Neural cell (in vitro differentiated cells): ENCODE measurements at regions not wholly inside any gene's neighbourhood (a gene's known extent, or its start where the extent isn't known, plus 50 kb on each side); places are given as distances from the start of the nearest gene placed in this dataset.

Experiments used
- H2AFZ ChIP-seq: fragments of 200-600, 300-800 bp; sonication (generic), shearing (Covaris generic); 2 replicates; pipeline ENCODE4 v1.6.0; 2014; ENCODE audit warnings: low read depth, mild to moderate bottlenecking, antibody characterized with exemption, low read length, moderate library complexity
- H3F3A ChIP-seq: fragments of 200-600 bp; shearing (Covaris generic); 2 replicates; pipeline ENCODE4 v1.6.1; 2016; ENCODE audit warnings: mild to moderate bottlenecking, moderate library complexity, mixed read lengths, antibody characterized with exemption, low read length; ENCODE audit not compliant: insufficient read depth, poor library complexity, severe bottlenecking
- H3K27ac ChIP-seq: fragments of 200-600, 300-800 bp; sonication (generic), shearing (Covaris generic); 2 replicates; pipeline ENCODE4 v1.5.1; 2014; ENCODE audit warnings: mild to moderate bottlenecking, low read length, moderate library complexity
- H3K27me3 ChIP-seq: fragments of 300-800, 200-600 bp; sonication (generic), shearing (Covaris generic); 2 replicates; pipeline ENCODE4 v1.6.0; 2014; ENCODE audit warnings: mild to moderate bottlenecking, low read depth, low read length, moderate library complexity; ENCODE audit not compliant: insufficient read depth
- H3K36me3 ChIP-seq: fragments of 300-800, 200-600 bp; sonication (generic), shearing (Covaris generic); 2 replicates; pipeline ENCODE4 v1.5.1; 2014; ENCODE audit warnings: mild to moderate bottlenecking, antibody characterized with exemption, low read length, moderate library complexity; ENCODE audit not compliant: insufficient read depth
- H3K4me2 ChIP-seq: fragments of 300-800, 200-600 bp; sonication (generic), shearing (Covaris generic); 2 replicates; pipeline ENCODE4 v1.6.0; 2014; ENCODE audit warnings: mild to moderate bottlenecking, low read length
- H3K4me3 ChIP-seq: fragments of 300-800, 200-600 bp; sonication (generic), shearing (Covaris generic); 2 replicates; pipeline ENCODE4 v1.5.1; 2014; ENCODE audit warnings: mild to moderate bottlenecking, low read length, moderate library complexity
- H3K79me2 ChIP-seq: fragments of 200-600 bp; shearing (Covaris generic); replicated peaks from 2 replicates; pipeline ENCODE4 v1.6.0; 2014; ENCODE audit warnings: mild to moderate bottlenecking, low read length, moderate library complexity; ENCODE audit not compliant: insufficient read depth
- H3K9ac ChIP-seq: fragments of 300-800, 200-600 bp; sonication (generic), shearing (Covaris generic); 2 replicates; pipeline ENCODE4 v1.6.1; 2016; ENCODE audit warnings: mild to moderate bottlenecking, low read length, mixed read lengths
- H3K9me2 ChIP-seq: fragments of 200-600 bp; shearing (Covaris generic); 2 replicates; pipeline ENCODE4 v1.6.1; 2016; ENCODE audit warnings: mild to moderate bottlenecking, low read length, mixed read lengths; ENCODE audit not compliant: insufficient read depth
- H3K9me3 ChIP-seq: fragments of 200-600, 300-800 bp; sonication (generic), shearing (Covaris generic); 2 replicates; pipeline ENCODE4 v1.6.1; 2016; ENCODE audit warnings: mild to moderate bottlenecking, mixed run types, low read length, moderate library complexity, mixed read lengths
- H4K20me1 ChIP-seq: fragments of 200-600 bp; shearing (Covaris generic); 2 replicates; pipeline ENCODE4 v1.6.1; 2016; ENCODE audit warnings: mild to moderate bottlenecking, mixed run types; ENCODE audit not compliant: insufficient read depth
- CTCF ChIP-seq: fragments of 450-650 bp; IDR thresholded peaks from 2 replicates; pipeline ENCODE4 v1.5.1; 2014; ENCODE audit warnings: antibody characterized with exemption, mild to moderate bottlenecking, moderate library complexity; ENCODE audit not compliant: poor library complexity, severe bottlenecking
- EP300 ChIP-seq: fragments of 450-650 bp; conservative IDR thresholded peaks from 2 replicates; pipeline ENCODE4 v1.6.1; 2014; ENCODE audit warnings: antibody characterized with exemption, mild to moderate bottlenecking, moderate library complexity; ENCODE audit not compliant: poor library complexity, severe bottlenecking
- EZH2 ChIP-seq: fragments of 200-600, 300-800 bp; shearing (Covaris generic), sonication (generic); IDR thresholded peaks from 2 replicates; pipeline ENCODE4 v1.6.1; 2014; ENCODE audit warnings: antibody characterized with exemption, low read length, borderline replicate concordance, mild to moderate bottlenecking; ENCODE audit not compliant: insufficient read depth, poor library complexity, severe bottlenecking
- MXI1 ChIP-seq: fragments of 450-650 bp; conservative IDR thresholded peaks from 2 replicates; pipeline ENCODE4 v1.6.1; 2014; ENCODE audit warnings: antibody characterized with exemption, mild to moderate bottlenecking; ENCODE audit not compliant: poor library complexity, severe bottlenecking
- POLR2AphosphoS5 ChIP-seq: IDR thresholded peaks from 2 replicates; pipeline ENCODE4 v1.6.1; 2012
- RAD21 ChIP-seq: fragments of 450-650 bp; conservative IDR thresholded peaks from 2 replicates; pipeline ENCODE4 v1.6.1; 2014; ENCODE audit warnings: antibody characterized with exemption, mild to moderate bottlenecking, moderate library complexity
- REST ChIP-seq: IDR thresholded peaks from 2 replicates; pipeline ENCODE4 v1.6.1; 2012; ENCODE audit warnings: borderline replicate concordance
- SMC3 ChIP-seq: fragments of 450-650 bp; conservative IDR thresholded peaks from 2 replicates; pipeline ENCODE4 v1.6.1; 2014; ENCODE audit warnings: antibody characterized with exemption, mild to moderate bottlenecking, moderate library complexity; ENCODE audit not compliant: poor library complexity
- TAF1 ChIP-seq: IDR thresholded peaks from 2 replicates; pipeline ENCODE4 v1.6.1; 2012; ENCODE audit warnings: low read depth

- H2AFZ ChIP-seq = no peak overlapping the region
- H3K9ac ChIP-seq = no peak overlapping the region
- no peaks in the 10 kb centered on the region for H3K9me3 ChIP-seq
- H3K36me3 ChIP-seq = no peaks in the 10 kb centered on the region
- no peak overlapping the region for H3K4me3 ChIP-seq
- no peaks in the 10 kb centered on the region for H3K9me2 ChIP-seq
- no peaks in the 10 kb centered on the region for H3K27me3 ChIP-seq
- no peak overlapping the region for H3K27ac ChIP-seq
- no peaks in the 10 kb centered on the region for H3F3A ChIP-seq
- no peak for TF ChIP-seq RAD21
- no peaks in the 10 kb centered on the region for H4K20me1 ChIP-seq
- no peaks in the 10 kb centered on the region for H3K79me2 ChIP-seq
- no peak overlapping the region for H3K4me2 ChIP-seq
Measured at GRCh38 chr10:62681211-62681940, 123.1 kb upstream of the ADO start.

- no peaks in the 10 kb centered on the region for H4K20me1 ChIP-seq
- H3K9ac ChIP-seq = no peak overlapping the region
- H3K27me3 ChIP-seq = no peaks in the 10 kb centered on the region
- H3K79me2 ChIP-seq = no peaks in the 10 kb centered on the region
- H3K9me2 ChIP-seq = no peaks in the 10 kb centered on the region
- no peak overlapping the region for H2AFZ ChIP-seq
- H3K4me2 ChIP-seq = no peak overlapping the region
- H3K9me3 ChIP-seq = no peaks in the 10 kb centered on the region
- H3K4me3 ChIP-seq = no peak overlapping the region
- H3F3A ChIP-seq = no peaks in the 10 kb centered on the region
- no peak overlapping the region for H3K27ac ChIP-seq
- TF ChIP-seq REST = no peak
- no peak for TF ChIP-seq MXI1
- TF ChIP-seq RAD21 = no peak
- TF ChIP-seq EP300 = no peak
- TF ChIP-seq CTCF = no peak
- no peak for TF ChIP-seq EZH2
- H3K36me3 ChIP-seq = no peaks in the 10 kb centered on the region
Measured at GRCh38 chr10:62684911-62685310, 119.6 kb upstream of the ADO start.

GRCh38 chr10:62687230-62687748, 117.2 kb upstream of the ADO start:
- Histone ChIP-seq H4K20me1 (no peaks in the 10 kb centered on the region), H3K9me2 (no peaks in the 10 kb centered on the region), H3K4me3 (no peak overlapping the region), H3K36me3 (no peaks in the 10 kb centered on the region), H3K4me2 (no peak overlapping the region), H3K79me2 (no peaks in the 10 kb centered on the region), H3K27ac (no peak overlapping the region), H3K9me3 (no peaks in the 10 kb centered on the region), H3K27me3 (no peaks in the 10 kb centered on the region), H2AFZ (no peak overlapping the region), H3F3A (no peaks in the 10 kb centered on the region), H3K9ac (no peak overlapping the region)
- TF ChIP-seq SMC3 (no peak), CTCF (no peak), TAF1 (no peak), RAD21 (no peak), EZH2 (no peak), EP300 (no peak), POLR2AphosphoS5 (no peak), MXI1 (no peak), REST (no peak)
